Ishikawa (cell line): ENCODE measurements at regions not wholly inside any gene's neighbourhood (a gene's known extent, or its start where the extent isn't known, plus 50 kb on each side); places are given as distances from the start of the nearest gene placed in this dataset.

Source experiments
- CEBPB ChIP-seq: IDR thresholded peaks from 2 replicates; pipeline ENCODE4 v1.6.1; 2012
- CREB1 ChIP-seq: IDR thresholded peaks from 2 replicates; pipeline ENCODE4 v1.6.1; 2012; ENCODE audit warnings: low read depth
- EGR1 ChIP-seq: IDR thresholded peaks from 2 replicates; pipeline ENCODE4 v1.6.1; 2012
- EP300 ChIP-seq: IDR thresholded peaks from 2 replicates; pipeline ENCODE4 v1.6.1; 2012; ENCODE audit warnings: borderline replicate concordance
- NFIC ChIP-seq: IDR thresholded peaks from 2 replicates; pipeline ENCODE4 v1.6.1; 2012
- RAD21 ChIP-seq: IDR thresholded peaks from 2 replicates; pipeline ENCODE4 v1.6.1; 2012; ENCODE audit warnings: low read depth
- REST ChIP-seq: IDR thresholded peaks from 2 replicates; pipeline ENCODE4 v1.6.1; 2012; ENCODE audit warnings: low read depth, mild to moderate bottlenecking
- TAF1 ChIP-seq: IDR thresholded peaks from 2 replicates; pipeline ENCODE4 v1.6.1; 2012; ENCODE audit warnings: low read depth, mild to moderate bottlenecking
- TCF12 ChIP-seq: IDR thresholded peaks from 2 replicates; pipeline ENCODE4 v1.6.1; 2012; ENCODE audit warnings: low read depth
- TEAD4 ChIP-seq: IDR thresholded peaks from 2 replicates; pipeline ENCODE4 v1.6.1; 2012
- YY1 ChIP-seq: IDR thresholded peaks from 2 replicates; pipeline ENCODE4 v1.6.1; 2012; ENCODE audit warnings: low read depth
- ZBTB7A ChIP-seq: IDR thresholded peaks from 2 replicates; pipeline ENCODE4 v1.6.1; 2012; ENCODE audit warnings: low read depth
- TF ChIP-seq, protein P1 (sequence below): IDR thresholded peaks from 2 replicates; pipeline ENCODE4 v1.6.1; 2012
- TF ChIP-seq, protein P2 (sequence below): IDR thresholded peaks from 2 replicates; pipeline ENCODE4 v1.6.1; 2012

GRCh38 chr2:145654156-145654555 is 1134.2 kb upstream of the ZEB2 start:
- no peak for TF ChIP-seq TAF1
- no peak for TF ChIP-seq TEAD4
- no peak for TF ChIP-seq REST
- no peak for TF ChIP-seq CREB1
- TF ChIP-seq, protein P1, sequence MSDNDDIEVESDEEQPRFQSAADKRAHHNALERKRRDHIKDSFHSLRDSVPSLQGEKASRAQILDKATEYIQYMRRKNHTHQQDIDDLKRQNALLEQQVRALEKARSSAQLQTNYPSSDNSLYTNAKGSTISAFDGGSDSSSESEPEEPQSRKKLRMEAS: no peak
- no peak for TF ChIP-seq RAD21
- no peak for TF ChIP-seq EP300
- no peak for TF ChIP-seq YY1
- no peak for TF ChIP-seq TCF12
- no peak for TF ChIP-seq EGR1
- TF ChIP-seq ZBTB7A: no peak
- TF ChIP-seq, protein P2, sequence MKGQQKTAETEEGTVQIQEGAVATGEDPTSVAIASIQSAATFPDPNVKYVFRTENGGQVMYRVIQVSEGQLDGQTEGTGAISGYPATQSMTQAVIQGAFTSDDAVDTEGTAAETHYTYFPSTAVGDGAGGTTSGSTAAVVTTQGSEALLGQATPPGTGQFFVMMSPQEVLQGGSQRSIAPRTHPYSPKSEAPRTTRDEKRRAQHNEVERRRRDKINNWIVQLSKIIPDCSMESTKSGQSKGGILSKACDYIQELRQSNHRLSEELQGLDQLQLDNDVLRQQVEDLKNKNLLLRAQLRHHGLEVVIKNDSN: no peak
- TF ChIP-seq CEBPB: no peak
- TF ChIP-seq NFIC: no peak
